Left lung (tissue), 4 donors: ENCODE measurements at regions not wholly inside any gene's neighbourhood (a gene's known extent, or its start where the extent isn't known, plus 50 kb on each side); places are given as distances from the start of the nearest gene placed in this dataset.

Experiments used
- ATAC-seq: fragments of 200-7000 bp; cut with Tn5 transposase; one replicate; pipeline ENCODE4 v1.9.1; 2020; ENCODE audit warnings: moderate library complexity
- DNase-seq, 4 donors: peaks; one replicate each; pipeline ENCODE4 v3.0.0-alpha.2; 2013 to 2020
- H3K27ac ChIP-seq, 2 donors: fragments of 200-600 bp; sonication (generic) in 1 of 2; one replicate each; pipeline versions ENCODE4 v1.5.0 to v1.8.0; 2020 to 2021
- H3K27me3 ChIP-seq, 2 donors: fragments of 200-600 bp; sonication (generic) in 1 of 2; one replicate each; pipeline versions ENCODE4 v1.5.0 to v1.8.0; 2020 to 2021
- H3K36me3 ChIP-seq, 2 donors: fragments of 200-600 bp; sonication (generic) in 1 of 2; one replicate each; pipeline versions ENCODE4 v1.5.0 to v1.8.0; 2020 to 2021
- H3K4me1 ChIP-seq, 2 donors: fragments of 200-600 bp; one replicate each; pipeline ENCODE4 v1.8.0; 2021
- H3K4me3 ChIP-seq, 2 donors: fragments of 200-600 bp; sonication (generic) in 1 of 2; one replicate each; pipeline versions ENCODE4 v1.5.0 to v1.8.0; 2020 to 2021; ENCODE audit warnings: mild to moderate bottlenecking in 1 of 2
- H3K9me3 ChIP-seq, 2 donors: fragments of 200-600 bp; sonication (generic) in 1 of 2; one replicate each; pipeline versions ENCODE4 v1.5.0 to v1.8.0; 2020 to 2021
- intact Hi-C, 2 donors: fragments of 100-400 bp; cut with DNase I; formaldehyde crosslinking; loops; one replicate each; pipeline versions ENCODE4 v1.11.2 to v1.14.2; 2022
- TF ChIP-seq, protein P1 (sequence below), 2 donors: fragments of 200-600 bp; sonication (generic) in 1 of 2; IDR thresholded peaks; one replicate each; pipeline versions ENCODE4 v1.5.0 to v1.8.0; 2021; ENCODE audit warnings: antibody characterized with exemption in 2 of 2
- donor health status: DM: no; HTN: yes; CAD: no.
- donor health status: DM: no; HTN: no; CAD: no.

DNA sequence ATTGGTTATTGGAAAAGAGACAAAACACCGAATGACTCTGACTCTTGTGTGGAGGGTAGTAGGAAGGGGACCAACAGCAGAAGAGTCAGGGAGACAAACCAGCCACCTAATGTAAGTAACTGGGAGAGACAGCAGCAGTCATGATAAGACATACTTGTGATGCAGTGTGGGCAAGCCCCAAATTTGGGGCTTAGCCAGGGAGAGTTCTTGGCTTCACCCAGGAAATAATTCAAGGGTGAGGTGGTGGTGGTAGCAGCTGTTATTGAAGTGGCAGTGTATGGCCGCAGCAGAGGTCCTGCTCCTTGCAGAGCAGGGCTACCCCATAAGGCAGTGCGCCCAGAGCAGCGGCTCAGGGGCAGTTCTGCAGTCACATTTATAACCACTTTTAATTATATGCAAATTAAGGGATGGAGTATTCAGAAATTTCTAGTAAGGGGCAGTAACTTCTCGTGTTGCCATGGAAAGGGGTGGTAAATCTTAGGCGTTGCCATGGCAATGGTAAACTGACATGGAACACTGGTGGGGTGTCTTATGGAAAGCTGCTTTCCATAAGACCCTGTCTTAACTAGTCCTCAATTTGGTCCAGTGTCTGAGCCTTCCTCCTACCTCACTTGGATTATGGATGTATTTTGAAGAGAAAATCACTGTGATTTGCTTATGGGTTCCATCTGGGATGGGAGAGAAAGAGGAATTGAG lies 317.1 kb downstream of the PHKB start:
- ATAC-seq, result no peak
- DNase-seq, result no peak
- Histone ChIP-seq H3K9me3 (no peaks in the 10 kb centered on the region), H3K36me3 (no peaks in the 10 kb centered on the region), H3K4me3 (no peak overlapping the region), H3K27ac (no peak overlapping the region), H3K4me1 (peaks cover 0 to 6% of the 10 kb centered on the region in 2 donors), H3K27me3 (no peaks in the 10 kb centered on the region)
- intact Hi-C loops, result no loop called here
- TF ChIP-seq, protein P1, sequence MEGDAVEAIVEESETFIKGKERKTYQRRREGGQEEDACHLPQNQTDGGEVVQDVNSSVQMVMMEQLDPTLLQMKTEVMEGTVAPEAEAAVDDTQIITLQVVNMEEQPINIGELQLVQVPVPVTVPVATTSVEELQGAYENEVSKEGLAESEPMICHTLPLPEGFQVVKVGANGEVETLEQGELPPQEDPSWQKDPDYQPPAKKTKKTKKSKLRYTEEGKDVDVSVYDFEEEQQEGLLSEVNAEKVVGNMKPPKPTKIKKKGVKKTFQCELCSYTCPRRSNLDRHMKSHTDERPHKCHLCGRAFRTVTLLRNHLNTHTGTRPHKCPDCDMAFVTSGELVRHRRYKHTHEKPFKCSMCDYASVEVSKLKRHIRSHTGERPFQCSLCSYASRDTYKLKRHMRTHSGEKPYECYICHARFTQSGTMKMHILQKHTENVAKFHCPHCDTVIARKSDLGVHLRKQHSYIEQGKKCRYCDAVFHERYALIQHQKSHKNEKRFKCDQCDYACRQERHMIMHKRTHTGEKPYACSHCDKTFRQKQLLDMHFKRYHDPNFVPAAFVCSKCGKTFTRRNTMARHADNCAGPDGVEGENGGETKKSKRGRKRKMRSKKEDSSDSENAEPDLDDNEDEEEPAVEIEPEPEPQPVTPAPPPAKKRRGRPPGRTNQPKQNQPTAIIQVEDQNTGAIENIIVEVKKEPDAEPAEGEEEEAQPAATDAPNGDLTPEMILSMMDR (IDR thresholded peaks at IDR 0.05), result no peak

DNA sequence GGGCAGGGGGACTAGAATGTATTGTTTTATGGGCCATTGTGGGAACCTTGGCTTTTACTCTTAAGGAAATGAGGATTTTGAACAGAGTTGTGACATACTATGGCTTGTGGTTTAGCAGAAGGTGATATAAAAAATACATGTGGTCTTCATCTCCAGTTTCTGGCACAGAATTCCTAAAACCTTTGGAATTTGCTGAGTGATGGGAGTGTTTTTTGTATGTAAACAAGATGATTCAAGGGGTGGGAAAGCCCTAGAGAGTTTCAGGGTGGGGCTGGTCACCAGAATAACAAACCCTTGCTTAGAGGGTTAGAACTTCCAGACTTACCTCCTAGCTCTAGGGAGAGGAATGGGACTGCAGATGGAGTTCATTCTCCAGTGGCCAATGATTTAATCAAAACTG lies 316.1 kb downstream of the PHKB start:
- DNase-seq (no peak), ATAC-seq (no peak)
- H3K4me3 ChIP-seq, result no peak overlapping the region
- no peaks in the 10 kb centered on the region for H3K27me3 ChIP-seq
- intact Hi-C loops, result no loop called here
- no peak overlapping the region for H3K27ac ChIP-seq
- TF ChIP-seq, protein P1 (IDR thresholded peaks at IDR 0.05), result no peak
- no peaks in the 10 kb centered on the region for H3K9me3 ChIP-seq
- H3K4me1 ChIP-seq, result peaks cover 0 to 6% of the 10 kb centered on the region in 2 donors
- no peaks in the 10 kb centered on the region for H3K36me3 ChIP-seq

DNA sequence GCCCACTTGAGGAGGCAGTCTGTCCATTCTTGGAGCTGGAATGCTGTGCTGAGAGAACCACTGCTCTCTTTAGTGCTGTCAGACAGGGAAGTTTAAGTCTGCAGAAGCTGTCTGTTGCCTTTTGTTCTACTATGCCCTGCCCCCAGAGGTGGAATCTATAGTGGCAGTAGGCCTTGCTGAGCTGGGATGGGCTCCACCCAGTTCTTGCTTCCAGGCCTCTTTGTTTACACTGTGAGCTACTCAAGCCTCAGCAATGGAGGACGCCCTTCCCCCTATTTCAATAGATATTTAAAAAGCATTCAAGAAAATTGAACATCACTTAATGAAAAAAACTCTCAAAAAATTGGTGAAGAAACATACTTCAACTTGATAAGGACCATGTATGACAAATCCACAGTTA lies 313.5 kb downstream of the PHKB start:
- ATAC-seq (peak; percentile 66), DNase-seq (peak in 2 of 4 donors; percentile 1 to 42)
- intact Hi-C loops, result no loop called here

DNA sequence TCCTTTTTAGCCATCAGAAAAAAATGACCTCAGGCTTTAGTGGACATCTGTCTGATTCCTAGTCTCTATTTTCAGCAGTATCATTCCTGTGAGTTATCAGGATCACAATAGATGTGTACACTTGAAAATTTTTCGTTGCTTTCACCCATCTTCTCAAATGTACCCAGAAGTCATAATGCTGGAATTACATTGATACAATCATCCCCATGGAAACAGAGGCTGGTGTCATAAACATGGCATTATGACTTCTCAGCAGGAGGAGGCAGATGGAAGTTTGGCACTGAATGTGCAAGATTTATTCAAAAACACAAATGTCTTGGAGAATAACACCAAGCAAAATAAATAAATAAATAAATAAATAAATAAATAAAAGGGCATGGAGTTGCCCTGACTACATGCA lies 292.5 kb downstream of the PHKB start:
- intact Hi-C loops, result no loop called here
- TF ChIP-seq, protein P1 (IDR thresholded peaks at IDR 0.05), result no peak
- ATAC-seq (no peak), DNase-seq (no peak)
- no peak overlapping the region for H3K27ac ChIP-seq
- no peaks in the 10 kb centered on the region for H3K27me3 ChIP-seq
- no peak overlapping the region for H3K4me3 ChIP-seq
- H3K4me1 ChIP-seq, result no peaks in the 10 kb centered on the region
- H3K9me3 ChIP-seq, result peaks cover 0 to 4% of the 10 kb centered on the region in 2 donors
- H3K36me3 ChIP-seq, result no peaks in the 10 kb centered on the region

More for the DNA sequence above, 313.5 kb downstream of the PHKB start:
- H3K36me3 ChIP-seq, result no peaks in the 10 kb centered on the region
- H3K27ac ChIP-seq, result no peak overlapping the region
- no peaks in the 10 kb centered on the region for H3K27me3 ChIP-seq
- H3K4me1 ChIP-seq, result peaks cover 0 to 1% of the 10 kb centered on the region in 2 donors
- no peak overlapping the region for H3K4me3 ChIP-seq
- TF ChIP-seq, protein P1 (IDR thresholded peaks at IDR 0.05), result peak in 1 of 2 donors; percentile 11
- H3K9me3 ChIP-seq, result no peaks in the 10 kb centered on the region
